Chondrocyte (in vitro differentiated cells): ENCODE measurements at regions not wholly inside any gene's neighbourhood (a gene's known extent, or its start where the extent isn't known, plus 50 kb on each side); places are given as distances from the start of the nearest gene placed in this dataset.
"Not testable (repeated sequence)": the region's sequence is repeated elsewhere in the genome, so short reads cannot be mapped to it uniquely, and the experiment has no call there.

Experiments used
- DNase-seq: peaks from one replicate; pipeline ENCODE4 v3.0.0; 2021; ENCODE audit warnings: mixed read lengths, low spot score
- H3K27ac Mint-ChIP-seq: one replicate; pipeline ENCODE4 v1.8.0; 2021; ENCODE audit warnings: mild to moderate bottlenecking, moderate library complexity, mixed read lengths; ENCODE audit not compliant: unreplicated experiment
- H3K27me3 Mint-ChIP-seq: 2 replicates; pipeline ENCODE4 v1.8.0; 2021; ENCODE audit warnings: low read depth, mixed read lengths
- H3K36me3 Mint-ChIP-seq: 2 replicates; pipeline ENCODE4 v1.8.0; 2021; ENCODE audit warnings: low read depth, mixed read lengths
- H3K4me1 Mint-ChIP-seq: 2 replicates; pipeline ENCODE4 v1.8.0; 2021; ENCODE audit warnings: low read depth, mild to moderate bottlenecking, mixed read lengths
- H3K4me3 Mint-ChIP-seq: one replicate; pipeline ENCODE4 v1.8.0; 2021; ENCODE audit warnings: mild to moderate bottlenecking, moderate library complexity, mixed read lengths; ENCODE audit not compliant: unreplicated experiment
- H3K9me3 Mint-ChIP-seq: 2 replicates; pipeline ENCODE4 v1.8.0; 2021; ENCODE audit warnings: low read depth, mixed read lengths
- TF ChIP-seq, protein P1 (sequence below): fragments of 200-600 bp; sonication (generic); IDR thresholded peaks from 2 replicates; pipeline ENCODE4 v1.5.0; 2021; ENCODE audit warnings: antibody characterized with exemption, mild to moderate bottlenecking, moderate library complexity

DNA sequence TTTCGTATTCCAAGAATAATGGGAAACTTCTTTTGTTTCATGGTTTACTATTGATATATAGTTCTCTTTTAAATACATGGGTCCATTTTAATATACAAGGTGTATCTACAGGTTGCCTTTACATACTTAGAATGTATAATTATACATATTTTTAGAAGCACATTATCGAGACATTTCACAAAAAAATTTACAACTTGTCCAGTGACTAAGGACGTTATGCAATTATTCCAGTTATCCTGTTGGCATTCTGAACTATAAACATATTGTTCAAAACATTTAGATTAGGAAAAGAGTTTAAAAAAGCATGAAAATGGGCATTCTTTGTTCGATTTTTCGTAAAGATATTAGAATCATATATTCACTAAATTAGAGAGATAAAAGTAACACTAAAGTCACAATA, 344.6 kb upstream of the TMEFF2 start:
- DNase-seq, result no peak
- Mint-ChIP-seq H3K36me3 (no peaks in the 10 kb centered on the region), H3K27ac (no peak overlapping the region), H3K4me1 (no peaks in the 10 kb centered on the region), H3K27me3 (peaks cover 24% of the 10 kb centered on the region), H3K9me3 (no peaks in the 10 kb centered on the region), H3K4me3 (no peak overlapping the region)
- TF ChIP-seq, protein P1, sequence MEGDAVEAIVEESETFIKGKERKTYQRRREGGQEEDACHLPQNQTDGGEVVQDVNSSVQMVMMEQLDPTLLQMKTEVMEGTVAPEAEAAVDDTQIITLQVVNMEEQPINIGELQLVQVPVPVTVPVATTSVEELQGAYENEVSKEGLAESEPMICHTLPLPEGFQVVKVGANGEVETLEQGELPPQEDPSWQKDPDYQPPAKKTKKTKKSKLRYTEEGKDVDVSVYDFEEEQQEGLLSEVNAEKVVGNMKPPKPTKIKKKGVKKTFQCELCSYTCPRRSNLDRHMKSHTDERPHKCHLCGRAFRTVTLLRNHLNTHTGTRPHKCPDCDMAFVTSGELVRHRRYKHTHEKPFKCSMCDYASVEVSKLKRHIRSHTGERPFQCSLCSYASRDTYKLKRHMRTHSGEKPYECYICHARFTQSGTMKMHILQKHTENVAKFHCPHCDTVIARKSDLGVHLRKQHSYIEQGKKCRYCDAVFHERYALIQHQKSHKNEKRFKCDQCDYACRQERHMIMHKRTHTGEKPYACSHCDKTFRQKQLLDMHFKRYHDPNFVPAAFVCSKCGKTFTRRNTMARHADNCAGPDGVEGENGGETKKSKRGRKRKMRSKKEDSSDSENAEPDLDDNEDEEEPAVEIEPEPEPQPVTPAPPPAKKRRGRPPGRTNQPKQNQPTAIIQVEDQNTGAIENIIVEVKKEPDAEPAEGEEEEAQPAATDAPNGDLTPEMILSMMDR, result no peak

DNA sequence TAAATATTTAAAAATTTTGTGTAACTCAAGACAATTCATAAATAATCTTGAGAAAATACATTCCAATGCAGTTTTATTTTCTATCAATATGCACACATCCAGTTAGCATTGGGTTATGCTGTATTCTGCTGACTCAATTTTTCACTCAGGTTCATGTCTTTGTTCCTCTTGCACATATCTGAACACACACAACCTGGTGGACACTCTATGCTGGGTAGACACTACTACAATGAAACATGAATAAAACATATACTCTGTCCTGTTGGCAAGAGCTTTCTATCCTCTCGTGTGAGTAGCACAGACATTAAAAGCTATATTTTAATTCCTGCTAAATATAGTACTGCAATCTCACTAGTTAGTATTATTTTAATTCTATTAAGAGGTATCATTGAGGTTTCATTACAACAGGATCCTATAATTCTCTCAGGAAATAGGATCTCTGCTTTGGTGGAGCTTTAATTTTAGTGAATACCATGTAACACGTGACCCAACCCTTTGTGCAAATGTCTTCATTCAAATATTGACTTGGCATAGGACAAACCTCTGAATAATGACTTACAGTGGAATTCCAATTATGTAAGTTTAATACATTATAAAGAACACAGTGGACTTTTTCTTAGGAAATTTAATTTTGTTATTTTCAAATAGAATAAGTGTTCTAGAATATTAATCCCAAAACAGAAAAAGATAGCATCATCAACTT, 342.3 kb upstream of the TMEFF2 start:
- Mint-ChIP-seq H3K9me3 (no peaks in the 10 kb centered on the region), H3K27ac (no peak overlapping the region), H3K36me3 (no peaks in the 10 kb centered on the region), H3K27me3 (peaks cover 17% of the 10 kb centered on the region), H3K4me1 (no peaks in the 10 kb centered on the region), H3K4me3 (no peak overlapping the region)
- TF ChIP-seq, protein P1, result no peak
- no peak for DNase-seq

DNA sequence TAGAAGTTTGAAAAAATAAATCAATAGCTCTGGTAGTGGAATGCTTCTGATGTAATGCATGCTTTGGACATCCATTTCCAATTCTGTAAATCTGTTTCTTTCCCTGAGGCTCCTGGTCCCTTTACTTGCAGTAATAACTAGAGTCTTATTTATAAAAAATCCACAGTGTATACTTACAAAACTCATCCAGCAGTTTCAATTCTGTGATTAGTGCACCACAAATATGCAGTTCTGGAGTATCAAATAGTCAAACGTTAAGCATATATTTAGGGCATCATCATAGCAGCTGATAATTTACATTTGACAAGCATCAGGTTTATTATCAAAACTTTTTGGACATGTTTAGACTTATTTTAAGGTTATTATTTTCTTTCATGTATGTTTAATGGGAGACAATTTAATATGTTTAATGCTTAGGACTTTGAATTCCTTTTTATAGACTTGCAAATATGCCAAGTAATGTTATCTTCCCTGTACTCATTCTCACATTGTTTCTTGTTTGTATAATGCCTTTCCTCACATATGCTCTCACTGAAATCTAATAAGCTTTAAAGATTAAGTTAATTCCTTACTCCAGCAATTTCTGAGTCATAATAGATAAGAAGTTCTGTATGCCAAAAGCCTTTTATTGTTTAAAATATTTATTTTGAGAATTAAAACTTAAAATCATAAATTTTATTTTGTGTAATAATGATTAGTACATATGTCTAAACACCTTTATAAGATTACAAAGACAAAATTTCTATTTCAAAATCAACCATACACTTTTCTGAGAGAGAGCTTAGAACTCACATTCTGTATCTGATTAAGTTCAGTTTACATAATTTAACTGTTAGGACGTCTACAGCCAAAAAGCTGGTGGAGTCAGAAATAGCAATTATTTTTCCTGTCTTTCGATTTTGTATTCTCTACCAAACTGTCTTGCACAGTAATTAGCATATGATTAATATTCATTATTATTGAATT, 341.5 kb upstream of the TMEFF2 start:
- TF ChIP-seq, protein P1, result no peak
- H3K4me1 Mint-ChIP-seq, result no peaks in the 10 kb centered on the region
- no peak overlapping the region for H3K4me3 Mint-ChIP-seq
- no peaks in the 10 kb centered on the region for H3K9me3 Mint-ChIP-seq
- H3K27ac Mint-ChIP-seq, result no peak overlapping the region
- no peak for DNase-seq
- no peaks in the 10 kb centered on the region for H3K36me3 Mint-ChIP-seq
- peaks cover 13% of the 10 kb centered on the region for H3K27me3 Mint-ChIP-seq

DNA sequence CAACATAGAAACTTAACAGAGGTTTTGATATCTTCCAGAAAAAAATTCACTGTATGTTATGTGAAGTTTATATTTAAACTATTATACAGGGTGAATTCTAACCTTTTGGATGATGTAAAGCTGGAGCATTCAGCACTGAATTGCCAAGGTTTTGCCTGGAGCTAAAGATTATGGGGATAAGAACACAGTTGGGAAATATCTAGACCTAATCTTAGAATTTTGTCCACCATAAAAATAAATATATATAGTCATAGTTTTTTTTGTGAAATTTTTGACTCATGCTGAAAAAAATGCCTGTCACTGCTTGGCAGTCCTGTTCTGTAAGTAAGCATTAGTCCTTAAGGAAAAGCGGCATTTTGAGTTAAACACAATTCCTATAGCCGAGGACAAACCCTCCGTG, 339.3 kb upstream of the TMEFF2 start:
- Mint-ChIP-seq H3K4me3 (no peak overlapping the region), H3K4me1 (no peaks in the 10 kb centered on the region), H3K27me3 (peaks cover 6% of the 10 kb centered on the region), H3K36me3 (no peaks in the 10 kb centered on the region), H3K9me3 (no peaks in the 10 kb centered on the region), H3K27ac (no peak overlapping the region)
- DNase-seq, result no peak
- TF ChIP-seq, protein P1, result no peak

DNA sequence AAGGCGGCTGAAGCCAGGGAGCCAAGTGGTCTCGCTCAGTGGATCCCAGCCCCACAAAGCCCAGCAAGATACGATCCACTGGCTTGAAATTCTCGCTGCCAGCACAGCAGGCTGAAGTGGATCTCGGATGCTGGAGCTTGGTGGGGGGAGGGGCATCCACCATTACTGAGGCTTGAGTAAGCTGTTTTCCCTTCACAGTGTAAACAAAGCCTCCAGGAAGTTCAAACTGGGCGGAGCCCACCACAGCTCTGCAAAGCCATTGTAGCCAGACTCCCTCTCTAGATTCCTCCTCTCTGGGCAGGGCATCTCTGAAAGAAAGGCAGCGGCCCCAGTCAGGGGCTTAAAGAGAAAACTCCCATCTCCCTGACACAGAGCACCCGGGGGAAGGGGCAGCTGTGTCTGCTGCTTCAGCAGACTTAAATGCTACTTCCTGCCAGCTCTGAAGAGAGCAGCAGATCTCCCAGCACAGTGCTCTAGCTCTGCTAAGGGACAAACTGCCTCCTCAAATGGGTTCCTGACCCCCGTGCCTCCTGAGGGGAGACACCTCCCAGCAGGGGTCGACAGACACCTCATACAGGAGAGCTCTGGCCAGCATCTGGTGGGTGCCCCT, 330.0 kb upstream of the TMEFF2 start:
- not testable (repeated sequence) for H3K27ac Mint-ChIP-seq

DNA sequence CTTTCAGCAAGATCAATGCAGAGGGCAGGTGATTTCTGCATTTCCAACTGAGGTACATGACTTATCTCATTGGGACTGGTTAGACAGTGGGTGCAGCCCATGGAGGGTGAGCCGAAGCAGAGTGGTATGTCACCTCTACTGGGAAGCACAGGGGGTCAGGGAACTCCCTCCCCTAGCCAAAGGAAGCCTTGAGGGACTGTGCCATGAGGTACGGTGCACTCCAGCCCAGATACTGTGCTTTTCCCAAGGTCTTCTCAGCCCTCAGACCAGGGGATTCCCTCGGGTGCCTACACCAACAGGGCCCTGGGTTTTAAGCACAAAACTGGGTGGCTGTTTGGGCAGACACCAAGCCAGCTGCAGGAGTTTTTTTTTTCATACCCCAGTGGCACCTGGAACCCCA, 329.5 kb upstream of the TMEFF2 start:
- H3K4me3 Mint-ChIP-seq, DNase-seq, H3K27ac Mint-ChIP-seq, H3K36me3 Mint-ChIP-seq, H3K4me1 Mint-ChIP-seq: not testable (repeated sequence)
- Mint-ChIP-seq H3K9me3 (peaks cover 16% of the 10 kb centered on the region), H3K27me3 (peaks cover 17% of the 10 kb centered on the region)

More for the DNA sequence above, 330.0 kb upstream of the TMEFF2 start:
- Mint-ChIP-seq H3K9me3 (peaks cover 16% of the 10 kb centered on the region), H3K27me3 (peaks cover 17% of the 10 kb centered on the region)
- DNase-seq, H3K4me1 Mint-ChIP-seq, H3K36me3 Mint-ChIP-seq, H3K4me3 Mint-ChIP-seq: not testable (repeated sequence)
